Fibroblast of mammary gland (primary cell): ENCODE measurements at regions not wholly inside any gene's neighbourhood (a gene's known extent, or its start where the extent isn't known, plus 50 kb on each side); places are given as distances from the start of the nearest gene placed in this dataset.
"Not testable (repeated sequence)": the region's sequence is repeated elsewhere in the genome, so short reads cannot be mapped to it uniquely, and the experiment has no call there.

ENCODE experiments used
- DNase-seq: peaks from one replicate; pipeline ENCODE4 v3.0.0-alpha.2; 2010; ENCODE audit warnings: low read depth
- H3K4me3 ChIP-seq: 2 replicates; pipeline ENCODE4 v1.5.1; 2011; ENCODE audit warnings: low read depth, mild to moderate bottlenecking, low read length, moderate library complexity; ENCODE audit not compliant: control insufficient read depth
- TF ChIP-seq, protein P1 (sequence below): conservative IDR thresholded peaks from 2 replicates; pipeline ENCODE4 v1.5.1; 2011; ENCODE audit warnings: low read depth, low read length, inconsistent platforms; ENCODE audit not compliant: control insufficient read depth, insufficient read depth

- TF ChIP-seq, protein P1, sequence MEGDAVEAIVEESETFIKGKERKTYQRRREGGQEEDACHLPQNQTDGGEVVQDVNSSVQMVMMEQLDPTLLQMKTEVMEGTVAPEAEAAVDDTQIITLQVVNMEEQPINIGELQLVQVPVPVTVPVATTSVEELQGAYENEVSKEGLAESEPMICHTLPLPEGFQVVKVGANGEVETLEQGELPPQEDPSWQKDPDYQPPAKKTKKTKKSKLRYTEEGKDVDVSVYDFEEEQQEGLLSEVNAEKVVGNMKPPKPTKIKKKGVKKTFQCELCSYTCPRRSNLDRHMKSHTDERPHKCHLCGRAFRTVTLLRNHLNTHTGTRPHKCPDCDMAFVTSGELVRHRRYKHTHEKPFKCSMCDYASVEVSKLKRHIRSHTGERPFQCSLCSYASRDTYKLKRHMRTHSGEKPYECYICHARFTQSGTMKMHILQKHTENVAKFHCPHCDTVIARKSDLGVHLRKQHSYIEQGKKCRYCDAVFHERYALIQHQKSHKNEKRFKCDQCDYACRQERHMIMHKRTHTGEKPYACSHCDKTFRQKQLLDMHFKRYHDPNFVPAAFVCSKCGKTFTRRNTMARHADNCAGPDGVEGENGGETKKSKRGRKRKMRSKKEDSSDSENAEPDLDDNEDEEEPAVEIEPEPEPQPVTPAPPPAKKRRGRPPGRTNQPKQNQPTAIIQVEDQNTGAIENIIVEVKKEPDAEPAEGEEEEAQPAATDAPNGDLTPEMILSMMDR = no peak
- DNase-seq = no peak
- no peak overlapping the region for H3K4me3 ChIP-seq
These were observed 234.4 kb upstream of the FIGN start for GRCh38 chr2:163970058-163970813.

- not testable (repeated sequence) for H3K4me3 ChIP-seq, DNase-seq
These were observed 228.5 kb upstream of the FIGN start for GRCh38 chr2:163964278-163964677.

DNA sequence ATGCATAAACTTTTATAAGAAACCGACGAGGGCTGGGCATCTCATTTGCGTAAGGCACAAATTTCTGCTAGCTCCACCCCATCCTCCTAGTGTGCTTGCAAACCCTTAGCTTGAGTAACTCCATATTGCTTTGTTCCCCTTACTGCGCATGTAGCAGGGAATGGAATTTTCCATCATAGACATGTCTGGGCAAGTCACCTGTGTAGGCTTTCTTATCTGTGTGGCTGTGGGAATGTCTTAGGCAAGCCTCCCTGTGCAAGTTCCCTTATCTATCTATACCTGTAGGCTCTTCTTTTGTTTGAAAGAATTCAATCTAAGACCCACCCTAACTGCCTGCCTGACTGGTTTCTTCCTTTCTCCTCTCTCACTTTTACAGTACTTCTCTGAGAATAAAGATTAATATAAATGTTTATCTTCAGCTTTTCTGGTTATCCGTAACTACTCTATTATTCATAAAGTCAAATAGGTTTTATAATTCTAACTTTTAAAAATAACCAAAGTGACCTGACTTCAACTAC is 217.6 kb upstream of the FIGN start:
- DNase-seq = no peak
- no peak overlapping the region for H3K4me3 ChIP-seq
- TF ChIP-seq, protein P1 = no peak

- TF ChIP-seq, protein P1 = no peak
- DNase-seq = no peak
These were observed 215.5 kb upstream of the FIGN start for GRCh38 chr2:163951312-163951711.

DNA sequence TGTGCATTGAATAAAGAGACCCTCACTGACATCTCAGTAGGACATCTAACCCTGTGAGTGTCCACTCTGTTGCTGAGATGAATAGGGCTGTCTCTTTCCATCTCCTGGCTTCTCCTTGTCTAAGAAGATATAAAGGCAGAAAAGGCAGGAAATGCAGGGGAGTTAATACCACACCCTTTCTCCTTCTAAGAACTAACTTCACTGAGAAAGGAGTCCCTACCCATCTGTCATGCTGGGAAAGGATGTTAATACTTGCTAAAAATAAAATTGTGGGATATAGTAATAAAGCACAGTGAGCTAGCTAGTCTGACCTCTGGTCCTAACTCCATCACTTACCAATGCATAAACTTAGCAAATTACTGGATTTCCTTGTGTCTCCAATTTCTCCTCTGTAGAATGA is 213.9 kb upstream of the FIGN start:
- no peak overlapping the region for H3K4me3 ChIP-seq
- DNase-seq = no peak
- TF ChIP-seq, protein P1 = no peak

More at GRCh38 chr2:163951312-163951711, 215.5 kb upstream of the FIGN start:
- no peak overlapping the region for H3K4me3 ChIP-seq

- TF ChIP-seq, protein P1 = no peak
- no peak overlapping the region for H3K4me3 ChIP-seq
- DNase-seq = no peak
These were observed 208.5 kb upstream of the FIGN start for GRCh38 chr2:163944347-163944737.

DNA sequence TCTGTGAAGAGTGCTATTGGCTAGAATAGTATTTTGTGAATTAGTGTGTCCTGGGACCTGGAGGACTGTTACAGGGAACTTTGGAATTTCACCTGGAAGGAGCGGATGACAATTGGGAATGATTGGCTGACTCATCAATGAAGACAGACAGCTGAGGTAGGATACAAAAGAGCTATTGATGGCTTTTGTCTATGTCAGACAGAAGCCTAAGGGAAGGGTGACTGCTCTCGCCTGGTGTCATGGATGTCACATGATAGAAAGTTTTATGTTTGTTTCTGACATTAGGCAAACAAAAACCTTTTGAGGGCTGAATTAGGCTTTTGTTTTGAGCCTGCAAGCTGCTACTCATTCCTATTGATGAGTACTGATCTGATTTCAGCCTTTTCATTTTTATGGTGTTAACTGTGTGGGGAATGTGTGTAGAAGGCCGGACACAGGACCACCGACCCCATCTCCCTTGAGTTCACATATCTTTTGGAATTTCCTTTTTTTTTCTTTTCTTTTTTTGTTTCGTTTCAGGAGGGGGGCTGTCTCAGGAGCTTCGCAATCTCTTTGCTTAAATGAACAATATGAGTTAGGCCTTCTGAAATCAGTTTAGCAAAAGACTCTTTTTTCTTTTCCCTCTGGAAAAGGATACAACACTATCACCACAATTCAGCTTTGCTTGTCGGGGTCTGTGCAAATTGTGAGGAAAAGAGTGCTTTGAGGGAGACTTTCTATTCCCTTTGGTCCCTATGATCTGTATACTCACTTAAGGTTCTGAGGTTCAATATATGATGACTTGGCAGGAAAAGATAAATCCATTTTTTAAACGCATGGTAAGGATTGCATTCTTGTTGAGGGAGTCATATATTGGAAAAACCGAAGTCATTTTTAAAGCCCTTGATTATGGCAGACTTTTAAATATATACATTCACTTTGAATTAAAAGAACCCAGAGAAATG is 207.9 kb upstream of the FIGN start:
- no peak overlapping the region for H3K4me3 ChIP-seq
- TF ChIP-seq, protein P1 = no peak
- DNase-seq = no peak
